NOMO-1 treated with DMSO at 0.1 percent for 48 hours (cell line): ENCODE measurements at regions not wholly inside any gene's neighbourhood (a gene's known extent, or its start where the extent isn't known, plus 50 kb on each side); places are given as distances from the start of the nearest gene placed in this dataset.

ENCODE experiments used
- DNase-seq: peaks from one replicate; lab custom pipeline; 2025; ENCODE audit not compliant: unreplicated experiment; lab: John Stamatoyannopoulos, UW

GRCh38 chr14:66099931-66100330, 386.2 kb upstream of the CCDC196 start:
- no peak for DNase-seq

DNA sequence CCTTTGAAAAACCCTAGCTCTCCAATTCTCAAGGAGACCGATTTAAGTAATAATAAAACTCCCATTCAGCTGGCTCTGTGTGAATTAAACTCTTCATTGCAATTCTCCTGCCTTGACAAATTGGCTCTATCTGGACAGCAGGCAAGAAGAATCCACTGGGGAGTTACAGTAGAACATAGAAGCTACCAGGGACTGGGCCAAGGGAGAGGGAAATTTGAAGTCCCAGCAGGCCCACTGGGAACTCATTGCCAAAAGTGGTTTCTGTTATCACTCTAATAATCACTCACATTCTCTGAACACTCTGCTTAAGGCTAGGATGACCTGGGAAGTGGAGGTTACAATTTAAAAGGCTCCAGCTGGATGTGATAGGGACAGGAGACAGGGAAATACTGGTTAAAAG, 384.5 kb upstream of the CCDC196 start:
- no peak for DNase-seq

DNA sequence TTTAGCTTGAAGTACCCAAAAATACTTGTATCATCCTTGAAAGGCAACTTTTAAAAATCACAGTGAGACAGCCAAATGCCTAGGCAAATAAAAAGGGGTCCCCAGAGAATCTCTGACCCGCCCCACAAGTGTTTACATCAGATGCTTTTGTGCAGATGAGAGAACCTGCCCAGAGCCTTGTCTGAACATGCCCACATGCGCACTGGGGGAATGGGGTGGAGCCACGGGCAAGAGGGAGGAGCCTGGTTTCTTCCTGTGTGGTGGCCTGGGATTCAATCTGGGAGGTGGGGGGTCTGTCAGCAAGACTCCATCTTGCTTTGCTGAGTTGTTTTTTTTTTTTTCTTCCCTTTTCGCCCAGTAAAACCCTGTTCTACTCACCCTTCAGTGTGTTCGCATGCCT, 381.7 kb upstream of the CCDC196 start:
- DNase-seq, result no peak

- DNase-seq, result no peak
Measured at GRCh38 chr14:66105815-66106214, 380.4 kb upstream of the CCDC196 start.

GRCh38 chr14:66109426-66109825, 376.7 kb upstream of the CCDC196 start:
- DNase-seq, result no peak

GRCh38 chr14:66111891-66112290, 374.3 kb upstream of the CCDC196 start:
- no peak for DNase-seq

GRCh38 chr14:66114071-66114470, 372.1 kb upstream of the CCDC196 start:
- no peak for DNase-seq

GRCh38 chr14:66115740-66116502, 370.2 kb upstream of the CCDC196 start:
- DNase-seq, result no peak

DNA sequence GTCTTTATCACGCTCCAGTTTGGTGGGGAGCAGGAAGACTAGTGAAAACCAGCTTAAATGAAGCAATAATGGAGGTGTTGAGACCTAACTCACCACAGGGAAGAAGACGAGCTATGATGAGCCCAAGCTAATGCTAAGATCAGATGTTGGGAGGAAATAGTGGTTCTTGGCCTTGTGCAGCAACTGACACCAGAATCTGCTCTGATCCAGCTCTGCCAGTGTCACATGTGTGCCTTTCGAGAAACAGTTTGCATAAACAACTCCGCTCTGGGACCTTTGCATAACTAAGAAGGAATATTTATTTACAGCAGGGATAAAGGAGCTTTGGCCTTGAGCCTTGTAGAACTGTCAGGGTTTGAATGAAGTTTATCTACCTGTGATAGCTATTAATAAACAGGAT, 369.4 kb upstream of the CCDC196 start:
- DNase-seq, result no peak

GRCh38 chr14:66117600-66117999, 368.6 kb upstream of the CCDC196 start:
- DNase-seq, result no peak

DNA sequence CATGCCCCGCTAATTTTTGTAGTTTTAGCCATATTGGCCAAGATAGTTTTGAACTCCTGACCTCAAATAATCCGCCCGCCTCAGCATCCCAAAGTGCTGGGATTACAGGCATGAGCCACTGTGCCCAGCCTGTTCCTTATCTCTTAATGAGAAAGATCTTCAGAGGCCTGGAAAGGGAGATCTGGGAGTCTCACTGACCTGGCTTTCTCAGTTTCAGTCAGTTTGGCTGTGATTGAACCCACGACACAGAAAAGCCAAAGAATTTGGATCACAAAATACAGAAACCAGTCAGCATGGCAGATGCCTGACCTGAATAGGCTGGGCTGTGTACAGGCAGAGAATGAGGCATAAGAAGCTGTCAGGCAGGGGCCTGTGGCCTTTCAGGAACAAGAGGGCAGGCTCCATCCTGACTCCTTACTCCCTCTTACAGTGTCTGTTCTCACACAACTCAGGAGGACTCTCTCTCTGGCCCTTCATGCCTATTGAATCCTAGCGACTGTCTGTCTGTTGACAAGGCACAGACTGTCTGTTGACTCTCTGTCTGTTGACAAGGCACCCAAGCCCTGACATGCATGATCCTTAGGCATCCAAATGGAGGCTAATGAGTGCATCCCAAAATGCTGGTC, 366.5 kb upstream of the CCDC196 start:
- DNase-seq, result no peak

- DNase-seq, result no peak
Measured at GRCh38 chr14:66120402-66120801, 365.8 kb upstream of the CCDC196 start.

DNA sequence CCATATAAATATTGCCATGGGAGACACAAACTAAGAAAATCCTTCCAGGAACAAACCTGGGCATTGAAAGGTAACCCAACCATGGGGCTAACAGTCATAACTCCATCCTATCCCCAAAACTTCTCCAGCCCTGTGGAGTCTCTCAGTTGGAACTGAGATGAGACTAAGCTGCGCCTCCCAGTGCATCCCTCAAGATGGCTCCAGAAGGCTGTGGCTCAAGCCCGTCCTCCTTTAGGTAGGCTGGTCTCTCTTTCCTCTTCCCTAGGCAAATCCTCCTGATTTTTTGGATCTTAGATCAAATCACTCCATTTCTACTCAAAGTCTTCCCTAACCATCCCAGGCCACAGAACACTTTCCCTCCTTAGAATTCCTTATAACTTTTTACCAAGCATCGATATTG, 364.3 kb upstream of the CCDC196 start:
- DNase-seq, result no peak

GRCh38 chr14:66129224-66129623, 356.9 kb upstream of the CCDC196 start:
- no peak for DNase-seq

- no peak for DNase-seq
Measured at GRCh38 chr14:66131111-66131510, 355.1 kb upstream of the CCDC196 start.

GRCh38 chr14:66133666-66134065, 352.5 kb upstream of the CCDC196 start:
- DNase-seq, result no peak

DNA sequence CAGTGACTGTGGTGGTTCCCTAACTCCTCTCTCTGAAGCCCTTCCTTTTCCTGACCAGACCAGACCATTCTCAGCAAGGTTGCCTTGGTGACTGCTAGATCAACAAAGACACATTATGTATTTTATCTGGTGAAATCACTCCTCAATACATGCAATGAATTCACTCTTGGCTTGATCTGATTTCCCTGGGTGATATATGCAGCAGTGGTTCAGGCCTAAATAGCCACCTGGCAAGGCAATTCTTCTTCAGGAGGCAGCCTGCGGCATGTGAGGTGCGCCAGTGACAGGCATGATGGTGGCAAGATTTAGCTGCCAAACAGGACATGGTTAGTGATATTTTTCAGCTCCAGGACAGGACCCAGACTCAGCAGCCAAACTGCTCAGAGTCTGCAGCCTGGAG, 350.3 kb upstream of the CCDC196 start:
- no peak for DNase-seq

GRCh38 chr14:66137081-66137480, 349.1 kb upstream of the CCDC196 start:
- DNase-seq, result no peak

DNA sequence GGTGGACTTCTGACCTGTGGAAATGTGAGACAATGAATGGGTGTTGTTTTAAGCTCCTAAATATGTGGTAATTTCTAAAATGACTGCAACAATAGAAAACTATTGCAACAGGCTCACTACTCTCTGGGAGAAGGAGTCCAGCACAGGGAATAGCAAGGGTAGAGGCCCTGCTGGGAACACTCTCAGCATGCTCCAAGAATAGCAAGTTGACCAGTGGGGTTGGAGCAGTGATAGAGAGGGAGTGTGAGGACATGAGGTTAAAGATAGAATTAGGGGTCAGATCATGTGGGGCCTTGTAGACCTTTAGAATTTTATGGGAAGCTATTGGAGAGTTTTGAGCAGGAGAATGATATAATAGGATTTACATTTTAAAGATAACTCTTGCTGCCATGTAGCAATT, 346.7 kb upstream of the CCDC196 start:
- DNase-seq, result no peak

DNA sequence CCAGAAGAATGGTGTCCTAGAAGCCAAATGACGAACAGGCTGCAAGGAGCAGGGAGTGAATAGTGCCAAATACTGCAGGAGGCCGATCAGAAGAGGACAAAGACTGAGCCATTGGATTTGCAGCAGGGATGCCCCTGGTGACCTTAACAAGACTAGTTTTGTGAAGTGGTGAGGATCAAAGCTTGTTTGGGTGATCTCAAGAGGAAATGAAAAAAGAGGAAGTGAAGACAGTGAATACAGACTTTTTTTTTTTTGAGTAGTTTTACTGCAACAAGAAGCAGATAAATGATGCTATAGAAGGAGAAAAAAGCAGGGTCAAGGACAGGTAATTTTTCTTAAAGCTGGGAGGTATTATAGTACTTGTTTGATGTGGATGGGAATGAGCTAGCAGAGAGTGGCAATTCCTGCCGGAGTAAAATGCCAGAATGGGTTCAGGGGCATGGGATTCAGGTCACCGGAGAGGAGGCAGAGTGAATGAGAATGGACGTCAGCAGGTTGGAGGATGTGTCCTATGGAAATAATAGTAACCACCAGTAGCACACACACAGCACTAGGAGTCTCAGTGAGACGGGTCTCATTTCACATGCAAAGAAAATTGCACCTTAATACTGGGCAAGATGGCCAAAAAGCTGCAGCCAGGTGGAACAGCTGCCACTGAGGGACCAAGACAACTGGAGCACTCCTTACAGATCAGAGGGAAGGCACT, 345.8 kb upstream of the CCDC196 start:
- DNase-seq, result peak; percentile 64

- DNase-seq, result no peak
Measured at GRCh38 chr14:66140963-66141362, 345.2 kb upstream of the CCDC196 start.

GRCh38 chr14:66141733-66142132, 344.4 kb upstream of the CCDC196 start:
- DNase-seq, result no peak
